ENCODE measurements at regions not wholly inside any gene's neighbourhood (a gene's known extent, or its start where the extent isn't known, plus 50 kb on each side); places are given as distances from the start of the nearest gene placed in this dataset.

GRCh38 chr11:110829873-110830272, 117.6 kb upstream of the ARHGAP20 start:
- intact Hi-C loops (cut with DNase I), result no loop called here
- DNase-seq (ENCODE audit: low spot score), result no peak

GRCh38 chr11:110828086-110828485, 115.8 kb upstream of the ARHGAP20 start:
- intact Hi-C loops (cut with DNase I), result no loop called here
- DNase-seq (ENCODE audit: low spot score), result no peak

- no peak for DNase-seq (ENCODE audit: low spot score)
- intact Hi-C loops (cut with DNase I), result no loop called here
Observed at GRCh38 chr11:110827276-110827675, 115.0 kb upstream of the ARHGAP20 start.

GRCh38 chr11:110824912-110825620, 112.8 kb upstream of the ARHGAP20 start:
- intact Hi-C loops (cut with DNase I), result no loop called here
- no peak for DNase-seq (ENCODE audit: low spot score)

- DNase-seq (ENCODE audit: low spot score), result no peak
- intact Hi-C loops (cut with DNase I), result no loop called here
Observed at GRCh38 chr11:110818032-110818687, 105.9 kb upstream of the ARHGAP20 start.

GRCh38 chr11:110812086-110812733, 100.0 kb upstream of the ARHGAP20 start:
- DNase-seq (ENCODE audit: low spot score), result no peak
- intact Hi-C loops (cut with DNase I), result no loop called here

GRCh38 chr11:110809417-110810199, 97.4 kb upstream of the ARHGAP20 start:
- intact Hi-C loops (cut with DNase I), result no loop called here
- no peak for DNase-seq (ENCODE audit: low spot score)

- no peak for DNase-seq (ENCODE audit: low spot score)
- intact Hi-C loops (cut with DNase I), result no loop called here
Observed at GRCh38 chr11:110808248-110808647, 96.0 kb upstream of the ARHGAP20 start.

GRCh38 chr11:110807801-110808200, 95.6 kb upstream of the ARHGAP20 start:
- intact Hi-C loops (cut with DNase I), result no loop called here
- DNase-seq (ENCODE audit: low spot score), result no peak

GRCh38 chr11:110805756-110806155, 93.5 kb upstream of the ARHGAP20 start:
- DNase-seq (ENCODE audit: low spot score), result no peak
- intact Hi-C loops (cut with DNase I), result no loop called here

GRCh38 chr11:110802162-110802561, 89.9 kb upstream of the ARHGAP20 start:
- intact Hi-C loops (cut with DNase I), result no loop called here
- no peak for DNase-seq (ENCODE audit: low spot score)

- no peak for DNase-seq (ENCODE audit: low spot score)
- intact Hi-C loops (cut with DNase I), result no loop called here
Observed at GRCh38 chr11:110801328-110801727, 89.1 kb upstream of the ARHGAP20 start.

GRCh38 chr11:110798201-110798900, 86.1 kb upstream of the ARHGAP20 start:
- no peak for DNase-seq (ENCODE audit: low spot score)
- intact Hi-C loops (cut with DNase I), result no loop called here

GRCh38 chr11:110797453-110797852, 85.2 kb upstream of the ARHGAP20 start:
- DNase-seq (ENCODE audit: low spot score), result no peak
- intact Hi-C loops (cut with DNase I), result no loop called here

- no peak for DNase-seq (ENCODE audit: low spot score)
- intact Hi-C loops (cut with DNase I), result no loop called here
Observed at GRCh38 chr11:110795112-110795624, 82.9 kb upstream of the ARHGAP20 start.

GRCh38 chr11:110793556-110793955, 81.3 kb upstream of the ARHGAP20 start:
- no peak for DNase-seq (ENCODE audit: low spot score)
- intact Hi-C loops (cut with DNase I), result no loop called here

- DNase-seq (ENCODE audit: low spot score), result no peak
- intact Hi-C loops (cut with DNase I), result no loop called here
Observed at GRCh38 chr11:110791621-110792020, 79.4 kb upstream of the ARHGAP20 start.

GRCh38 chr11:110787680-110788079, 75.4 kb upstream of the ARHGAP20 start:
- no peak for DNase-seq (ENCODE audit: low spot score)
- intact Hi-C loops (cut with DNase I), result no loop called here

- no peak for DNase-seq (ENCODE audit: low spot score)
- intact Hi-C loops (cut with DNase I), result no loop called here
Observed at GRCh38 chr11:110786226-110786902, 74.1 kb upstream of the ARHGAP20 start.

All from posterior vena cava (tissue), 2 donors.